ENCODE measurements at regions not wholly inside any gene's neighbourhood (a gene's known extent, or its start where the extent isn't known, plus 50 kb on each side); places are given as distances from the start of the nearest gene placed in this dataset.

- DNase-seq (ENCODE audit: low spot score) = no peak
Observed at GRCh38 chr13:74193391-74193790, 59.2 kb upstream of the KLF12 start.

- no peak for DNase-seq (ENCODE audit: low spot score)
Observed at GRCh38 chr13:74191410-74191809, 57.2 kb upstream of the KLF12 start.

- peak; percentile 3 for DNase-seq (ENCODE audit: low spot score)
Observed at GRCh38 chr13:74190999-74191398, 56.8 kb upstream of the KLF12 start.

- no peak for DNase-seq (ENCODE audit: low spot score)
Observed at GRCh38 chr13:74187564-74187963, 53.4 kb upstream of the KLF12 start.

GRCh38 chr13:74184283-74184682 lies 50.1 kb upstream of the KLF12 start:
- DNase-seq (ENCODE audit: low spot score) = no peak
